ENCODE measurements at regions not wholly inside any gene's neighbourhood (a gene's known extent, or its start where the extent isn't known, plus 50 kb on each side); places are given as distances from the start of the nearest gene placed in this dataset.
"Not testable (repeated sequence)": the region's sequence is repeated elsewhere in the genome, so short reads cannot be mapped to it uniquely, and the experiment has no call there.

DNA sequence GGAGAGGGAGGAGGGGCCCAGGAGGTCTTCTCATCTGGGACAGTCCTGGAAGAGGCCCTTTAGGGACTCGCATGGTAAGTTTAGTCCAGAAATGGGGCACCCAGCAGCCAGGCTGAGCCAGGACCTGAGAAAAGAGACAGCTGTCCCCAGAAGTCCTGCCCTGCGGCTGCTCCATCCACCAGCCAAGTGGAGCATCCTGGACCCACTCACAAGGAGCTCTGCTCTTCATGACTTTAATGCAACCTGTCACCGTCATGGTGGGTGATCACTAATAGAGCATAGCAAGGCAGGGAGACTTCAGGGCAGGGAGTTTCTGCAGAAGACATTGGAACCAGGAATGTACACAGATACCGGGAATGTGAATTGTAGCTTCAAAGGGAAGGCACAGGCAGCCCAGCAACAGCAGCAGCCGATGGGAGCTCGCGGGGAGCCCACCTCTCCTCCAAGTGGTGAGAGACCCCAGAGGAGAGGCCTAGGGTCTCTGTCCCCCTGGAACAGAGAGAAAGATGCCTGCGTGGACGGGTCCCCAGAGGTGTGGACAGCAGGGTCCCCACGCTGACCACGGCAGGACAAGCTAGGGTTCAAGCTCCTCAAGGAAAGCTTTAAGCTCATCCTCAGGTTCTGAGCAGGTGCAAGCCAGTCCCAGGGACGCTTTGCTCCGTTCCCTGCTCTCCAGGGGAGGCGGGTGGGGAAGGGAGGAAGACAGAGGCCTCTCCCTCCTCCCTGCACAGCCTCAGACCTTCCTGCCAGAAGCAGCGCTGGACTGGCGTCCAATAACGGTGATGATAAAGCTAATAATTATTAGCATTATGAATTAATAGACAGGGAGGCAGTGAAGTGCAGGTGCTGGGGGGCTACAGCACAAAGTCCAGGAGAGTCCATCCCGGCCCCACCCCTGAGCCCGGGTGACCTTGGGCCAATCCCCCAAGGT is 335.3 kb downstream of the ADGRD1 start:
- peak; percentile 38 for DNase-seq (ENCODE audit: low spot score)

GRCh38 chr12:131289807-131290206 is 336.1 kb downstream of the ADGRD1 start:
- DNase-seq (ENCODE audit: low spot score) = not testable (repeated sequence)

DNA sequence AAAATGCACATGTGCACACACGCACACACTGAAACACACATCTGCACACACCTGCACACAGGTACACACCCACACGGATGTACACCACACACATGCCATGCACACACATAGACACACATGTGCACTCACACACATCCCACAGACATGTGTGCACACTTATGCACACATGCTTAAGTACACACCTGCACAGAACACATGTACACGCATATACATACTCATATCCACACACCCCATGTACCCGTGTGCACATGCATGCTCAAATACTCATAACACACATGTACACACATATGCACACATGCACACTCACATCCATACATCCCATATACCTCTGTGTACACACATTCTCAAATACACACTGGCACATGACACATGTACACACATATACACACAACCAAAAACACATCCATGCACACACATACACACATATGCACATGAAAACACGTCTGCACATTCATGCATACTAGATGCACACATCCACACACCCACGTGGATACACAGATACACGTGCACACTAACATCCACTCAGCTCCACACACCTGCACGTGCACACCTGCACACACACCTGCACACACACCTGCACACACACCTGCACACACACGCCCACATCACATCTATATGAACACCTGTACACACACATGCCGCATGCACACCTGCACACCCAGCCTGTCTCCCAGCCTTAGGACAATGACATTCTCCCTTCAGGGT is 336.7 kb downstream of the ADGRD1 start:
- DNase-seq (ENCODE audit: low spot score) = no peak

DNA sequence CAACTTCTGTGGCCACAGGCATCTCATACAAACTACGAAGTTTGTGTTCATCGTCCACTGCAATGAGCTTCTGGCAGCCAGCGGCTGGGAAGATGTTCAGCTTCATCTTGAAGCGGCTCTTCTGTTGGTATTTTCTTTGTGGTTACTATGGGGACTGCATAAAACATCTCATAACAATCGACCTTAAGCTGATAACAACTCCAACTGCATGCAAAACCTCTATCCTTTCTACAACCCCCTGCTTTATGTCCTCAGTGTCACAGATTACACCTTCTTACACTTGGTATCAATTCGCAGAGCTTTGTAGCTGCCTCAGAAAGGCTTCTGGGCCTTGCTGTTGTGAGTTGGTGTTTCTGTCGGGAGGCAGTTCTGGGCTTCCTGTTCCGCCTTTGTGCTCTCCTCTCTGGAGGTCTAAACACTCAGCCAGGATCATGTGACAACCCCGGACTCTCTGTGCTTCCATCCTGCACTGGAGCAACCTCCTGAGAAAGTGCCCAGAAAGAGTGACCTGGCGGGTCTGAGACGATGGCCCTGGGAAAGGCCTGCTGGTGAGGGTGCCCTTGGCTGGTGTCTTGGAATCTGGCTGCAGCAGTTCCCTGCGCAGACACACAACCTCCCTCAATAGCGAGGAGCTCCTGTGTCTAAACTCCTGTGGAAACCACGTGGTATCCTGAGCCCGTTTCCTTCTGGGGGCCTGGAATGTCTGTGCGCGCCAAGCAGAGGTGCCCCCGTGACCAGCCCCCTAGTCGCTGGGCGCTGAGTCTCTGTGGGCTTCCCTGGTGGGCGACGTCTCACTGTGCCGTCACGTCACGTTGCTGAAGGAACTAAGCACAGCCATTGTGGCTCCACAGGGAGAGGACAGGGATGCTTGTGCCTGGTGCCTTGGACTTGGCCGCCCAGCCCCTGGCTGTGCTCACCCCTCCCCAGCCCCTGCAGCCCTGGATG is 339.6 kb downstream of the ADGRD1 start:
- DNase-seq (ENCODE audit: low spot score) = not testable (repeated sequence)

DNA sequence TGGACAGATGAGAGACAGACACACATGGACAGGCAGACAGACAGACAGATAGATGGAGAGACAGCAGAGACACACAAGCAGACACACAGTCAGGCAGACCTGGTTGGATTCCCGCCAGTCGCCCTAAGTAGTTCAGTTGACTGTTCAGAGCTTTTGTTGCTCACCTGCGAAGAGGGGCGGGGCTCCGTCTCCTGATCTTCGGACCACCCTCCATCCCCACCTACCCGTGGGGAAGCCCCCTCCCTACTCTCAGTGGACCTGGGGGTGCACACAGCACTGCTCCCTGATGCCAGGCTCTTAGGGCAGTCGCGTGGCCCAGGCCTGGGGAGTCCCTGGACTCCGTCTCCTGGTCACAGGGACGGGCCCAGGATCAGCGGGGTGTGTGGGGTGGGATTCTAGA is 341.0 kb downstream of the ADGRD1 start:
- DNase-seq (ENCODE audit: low spot score) = not testable (repeated sequence)

GRCh38 chr12:131295117-131295516 is 341.4 kb downstream of the ADGRD1 start:
- DNase-seq (ENCODE audit: low spot score) = not testable (repeated sequence)

DNA sequence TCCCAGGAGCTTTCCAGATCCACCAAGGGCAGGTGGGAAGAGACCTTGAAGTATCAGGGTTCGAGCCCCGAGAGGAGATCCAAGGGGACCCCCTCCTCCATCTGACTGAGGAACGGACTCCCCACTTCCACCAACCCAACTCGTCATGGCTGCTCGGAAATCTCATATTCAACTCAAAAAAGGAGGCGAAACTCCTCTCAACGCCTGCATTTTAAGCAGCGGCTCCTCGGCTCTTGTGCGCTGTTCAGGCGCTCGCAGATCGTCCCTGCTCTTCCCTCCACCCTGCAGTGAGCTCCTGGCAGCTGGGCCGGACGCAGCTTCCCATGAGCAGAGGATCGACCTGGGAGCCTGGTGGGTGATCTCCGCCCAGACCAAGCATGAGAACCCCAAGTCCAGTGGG is 341.9 kb downstream of the ADGRD1 start:
- DNase-seq (ENCODE audit: low spot score) = not testable (repeated sequence)

GRCh38 chr12:131296136-131296535 is 342.4 kb downstream of the ADGRD1 start:
- not testable (repeated sequence) for DNase-seq (ENCODE audit: low spot score)

DNA sequence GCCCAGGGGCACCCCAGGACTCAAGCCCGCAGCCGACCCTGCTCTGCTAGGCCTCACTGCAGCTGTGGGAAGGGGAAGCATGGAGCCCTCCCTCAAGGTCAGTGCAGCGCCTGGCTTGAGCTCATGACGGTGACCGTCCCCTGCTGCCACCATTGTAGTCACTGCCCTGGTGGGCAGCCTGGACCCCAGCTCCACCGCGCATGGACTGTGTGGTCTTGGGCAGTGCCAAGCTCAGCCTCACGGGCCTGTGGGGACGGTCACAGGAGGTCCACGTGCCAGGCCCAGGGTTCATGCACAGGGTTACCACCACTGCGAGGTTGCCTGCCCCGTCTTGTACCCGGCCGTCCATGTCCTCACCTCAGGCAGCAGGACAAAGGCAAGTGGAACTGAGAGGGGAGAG is 342.9 kb downstream of the ADGRD1 start:
- DNase-seq (ENCODE audit: low spot score) = not testable (repeated sequence)

GRCh38 chr12:131298526-131299369 is 345.0 kb downstream of the ADGRD1 start:
- not testable (repeated sequence) for DNase-seq (ENCODE audit: low spot score)

DNA sequence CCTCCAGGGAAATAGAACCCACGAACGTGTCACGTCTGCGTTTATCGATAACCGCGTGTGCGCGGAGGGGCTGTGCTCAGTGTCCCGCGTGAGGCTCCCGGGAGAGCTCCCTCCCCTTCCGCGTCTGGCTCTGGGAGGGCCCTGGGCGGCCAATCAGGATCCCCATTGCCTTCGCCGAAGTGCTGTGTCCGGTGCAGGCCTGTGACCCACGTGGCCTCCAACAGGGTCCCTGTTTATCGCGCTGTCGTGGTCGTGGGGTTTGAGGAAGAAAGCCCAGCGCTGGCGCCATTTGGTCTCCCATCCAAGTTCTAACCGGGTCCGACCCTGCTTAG is 345.6 kb downstream of the ADGRD1 start:
- DNase-seq (ENCODE audit: low spot score) = not testable (repeated sequence)

DNA sequence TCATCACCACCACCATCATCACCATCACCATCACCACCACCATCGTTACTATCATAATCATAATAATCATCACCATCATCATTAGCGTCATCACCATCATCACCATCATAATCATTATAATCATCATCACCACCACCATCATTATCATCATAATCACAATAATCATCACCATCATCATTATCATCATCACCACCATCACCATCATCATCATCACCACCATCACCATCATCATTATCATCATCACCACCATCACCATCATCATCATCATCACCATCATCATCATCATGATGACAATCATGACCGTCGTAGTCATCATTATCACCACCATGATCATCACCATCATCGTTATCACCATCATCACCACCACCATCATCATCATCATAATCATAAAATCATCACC is 349.9 kb downstream of the ADGRD1 start:
- not testable (repeated sequence) for DNase-seq (ENCODE audit: low spot score)

GRCh38 chr12:131304642-131305041 is 350.9 kb downstream of the ADGRD1 start:
- not testable (repeated sequence) for DNase-seq (ENCODE audit: low spot score)

GRCh38 chr12:131309700-131310099 is 356.0 kb downstream of the ADGRD1 start:
- DNase-seq (ENCODE audit: low spot score) = no peak

GRCh38 chr12:131310227-131310969 is 356.7 kb downstream of the ADGRD1 start:
- not testable (repeated sequence) for DNase-seq (ENCODE audit: low spot score)

DNA sequence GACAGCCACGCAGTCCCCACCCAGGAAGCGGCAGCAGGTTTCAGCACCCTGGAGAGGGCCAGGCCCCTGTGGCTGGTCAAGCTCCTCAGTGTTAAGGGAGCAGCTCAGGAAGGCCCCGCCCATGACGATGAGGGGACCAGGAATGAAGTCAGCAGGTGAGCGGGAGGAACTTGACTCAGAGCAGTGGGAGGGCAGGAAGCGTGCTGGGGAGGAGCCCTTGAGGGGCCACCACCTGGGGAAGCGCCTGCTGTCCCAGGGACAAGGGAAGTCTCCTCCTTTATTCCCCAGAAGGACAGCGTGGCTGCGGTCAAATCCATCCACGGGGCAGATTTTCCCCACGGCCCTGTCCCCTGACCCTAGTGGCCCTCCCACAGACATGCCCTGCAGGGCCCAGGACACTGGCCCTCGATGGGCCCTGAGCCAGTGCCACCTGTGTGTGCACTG is 357.6 kb downstream of the ADGRD1 start:
- peak; percentile 65 for DNase-seq (ENCODE audit: low spot score)

GRCh38 chr12:131311764-131312163 is 358.1 kb downstream of the ADGRD1 start:
- DNase-seq (ENCODE audit: low spot score) = no peak

GRCh38 chr12:131312382-131312781 is 358.7 kb downstream of the ADGRD1 start:
- not testable (repeated sequence) for DNase-seq (ENCODE audit: low spot score)

GRCh38 chr12:131312793-131313545 is 359.3 kb downstream of the ADGRD1 start:
- no peak for DNase-seq (ENCODE audit: low spot score)

Measured in kidney tubule cell (primary cell).